ENCODE measurements at regions not wholly inside any gene's neighbourhood (a gene's known extent, or its start where the extent isn't known, plus 50 kb on each side); places are given as distances from the start of the nearest gene placed in this dataset.
"Not testable (repeated sequence)": the region's sequence is repeated elsewhere in the genome, so short reads cannot be mapped to it uniquely, and the experiment has no call there.

GRCh38 chr6:23797041-23797440 is 329.0 kb upstream of the NRSN1 start:
- Histone ChIP-seq H3K4me3 (ENCODE audit: low read depth, low read length, poor library complexity, severe bottlenecking) (no peak overlapping the region), H3K27me3 (ENCODE audit: insufficient read depth, low read length) (no peaks in the 10 kb centered on the region), H3K9me2 (ENCODE audit: low read depth, low read length) (no peaks in the 10 kb centered on the region), H3K79me2 (ENCODE audit: insufficient read depth, low read length) (no peaks in the 10 kb centered on the region), H3K4me2 (ENCODE audit: low read length) (no peak overlapping the region), H3K9me3 (ENCODE audit: low read length) (no peaks in the 10 kb centered on the region), H3K9ac (ENCODE audit: low read length) (no peak overlapping the region), H3K27ac (ENCODE audit: low read depth, low read length, poor library complexity, severe bottlenecking) (no peak overlapping the region), H3K36me3 (ENCODE audit: insufficient read depth, low read length) (no peaks in the 10 kb centered on the region), H3F3A (ENCODE audit: insufficient read depth, low read length) (no peaks in the 10 kb centered on the region), H4K20me1 (ENCODE audit: insufficient read depth, low read length) (no peaks in the 10 kb centered on the region), H2AFZ (ENCODE audit: low read length) (no peak overlapping the region), H3K4me1 (ENCODE audit: insufficient read depth, low read length, severe bottlenecking) (no peaks in the 10 kb centered on the region)
- TF ChIP-seq EZH2 (IDR thresholded peaks at IDR 0.05; ENCODE audit: borderline replicate concordance, low read length) = no peak
- TF ChIP-seq, protein P1, sequence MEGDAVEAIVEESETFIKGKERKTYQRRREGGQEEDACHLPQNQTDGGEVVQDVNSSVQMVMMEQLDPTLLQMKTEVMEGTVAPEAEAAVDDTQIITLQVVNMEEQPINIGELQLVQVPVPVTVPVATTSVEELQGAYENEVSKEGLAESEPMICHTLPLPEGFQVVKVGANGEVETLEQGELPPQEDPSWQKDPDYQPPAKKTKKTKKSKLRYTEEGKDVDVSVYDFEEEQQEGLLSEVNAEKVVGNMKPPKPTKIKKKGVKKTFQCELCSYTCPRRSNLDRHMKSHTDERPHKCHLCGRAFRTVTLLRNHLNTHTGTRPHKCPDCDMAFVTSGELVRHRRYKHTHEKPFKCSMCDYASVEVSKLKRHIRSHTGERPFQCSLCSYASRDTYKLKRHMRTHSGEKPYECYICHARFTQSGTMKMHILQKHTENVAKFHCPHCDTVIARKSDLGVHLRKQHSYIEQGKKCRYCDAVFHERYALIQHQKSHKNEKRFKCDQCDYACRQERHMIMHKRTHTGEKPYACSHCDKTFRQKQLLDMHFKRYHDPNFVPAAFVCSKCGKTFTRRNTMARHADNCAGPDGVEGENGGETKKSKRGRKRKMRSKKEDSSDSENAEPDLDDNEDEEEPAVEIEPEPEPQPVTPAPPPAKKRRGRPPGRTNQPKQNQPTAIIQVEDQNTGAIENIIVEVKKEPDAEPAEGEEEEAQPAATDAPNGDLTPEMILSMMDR (IDR thresholded peaks at IDR 0.05; ENCODE audit: low read length) = no peak

DNA sequence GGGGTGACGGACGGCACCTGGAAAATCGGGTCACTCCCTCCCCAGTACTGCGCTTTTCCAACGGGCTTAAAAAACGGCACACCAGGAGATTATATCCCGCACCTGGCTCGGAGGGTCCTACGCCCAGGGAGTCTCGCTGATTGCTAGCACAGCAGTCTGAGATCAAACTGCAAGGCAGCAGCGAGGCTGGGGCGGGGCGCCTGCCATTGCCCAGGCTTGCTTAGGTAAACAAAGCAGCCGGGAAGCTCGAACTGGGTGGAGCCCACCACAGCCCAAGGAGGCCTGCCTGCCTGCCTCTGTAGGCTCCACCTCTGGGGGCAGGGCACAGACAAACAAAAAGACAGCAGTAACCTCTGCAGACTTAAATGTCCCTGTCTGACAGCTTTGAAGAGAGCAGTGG is 321.7 kb upstream of the NRSN1 start:
- H3K4me3 ChIP-seq (ENCODE audit: low read depth, low read length, poor library complexity, severe bottlenecking); H3K79me2 ChIP-seq (ENCODE audit: insufficient read depth, low read length): not testable (repeated sequence)

DNA sequence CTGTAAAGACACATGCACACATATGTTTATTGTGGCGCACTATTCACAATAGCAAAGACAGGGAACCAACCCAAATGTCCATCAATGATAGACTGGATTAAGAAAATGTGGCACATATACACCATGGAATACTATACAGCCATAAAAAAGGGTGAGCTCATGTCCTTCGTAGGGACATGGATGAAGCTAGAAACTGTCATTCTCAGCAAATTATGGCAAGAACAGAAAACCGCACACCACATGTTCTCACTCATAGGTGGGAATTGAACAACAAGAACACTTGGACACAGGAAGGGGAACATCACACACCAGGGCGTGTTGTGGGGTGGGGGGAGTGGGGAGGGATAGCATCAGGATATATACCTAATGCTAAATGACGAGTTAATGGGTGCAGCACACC is 304.9 kb upstream of the NRSN1 start:
- H3K27ac ChIP-seq (ENCODE audit: low read depth, low read length, poor library complexity, severe bottlenecking); H3K36me3 ChIP-seq (ENCODE audit: insufficient read depth, low read length); H3K4me1 ChIP-seq (ENCODE audit: insufficient read depth, low read length, severe bottlenecking): not testable (repeated sequence)

More for the DNA sequence above, 321.7 kb upstream of the NRSN1 start:
- not testable (repeated sequence) for H3K4me2 ChIP-seq (ENCODE audit: low read length); H3K27me3 ChIP-seq (ENCODE audit: insufficient read depth, low read length); H3F3A ChIP-seq (ENCODE audit: insufficient read depth, low read length); H3K9ac ChIP-seq (ENCODE audit: low read length); H3K27ac ChIP-seq (ENCODE audit: low read depth, low read length, poor library complexity, severe bottlenecking); H2AFZ ChIP-seq (ENCODE audit: low read length); H3K9me3 ChIP-seq (ENCODE audit: low read length); H3K36me3 ChIP-seq (ENCODE audit: insufficient read depth, low read length); H3K9me2 ChIP-seq (ENCODE audit: low read depth, low read length); H4K20me1 ChIP-seq (ENCODE audit: insufficient read depth, low read length); H3K4me1 ChIP-seq (ENCODE audit: insufficient read depth, low read length, severe bottlenecking)

DNA sequence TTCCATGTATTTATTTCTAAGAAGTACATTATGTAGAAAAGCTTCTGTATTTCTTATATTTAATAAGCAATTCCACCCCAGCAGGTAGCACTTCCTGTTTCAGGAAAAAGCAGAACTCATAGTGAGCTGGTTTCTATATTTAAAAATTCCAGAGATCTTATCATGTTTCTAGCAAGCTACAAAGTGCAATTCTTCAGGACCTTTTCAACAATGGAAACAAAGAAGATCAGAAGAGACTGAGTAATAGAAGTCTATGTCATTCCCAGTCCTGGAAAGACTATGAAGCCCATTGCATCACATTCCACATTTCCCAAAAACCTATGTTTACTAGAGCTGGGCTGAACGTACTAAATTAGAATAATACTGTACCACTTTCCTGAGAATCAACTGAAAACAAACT is 302.6 kb upstream of the NRSN1 start:
- H3K36me3 ChIP-seq (ENCODE audit: insufficient read depth, low read length) = no peaks in the 10 kb centered on the region
- no peak for TF ChIP-seq EZH2 (IDR thresholded peaks at IDR 0.05; ENCODE audit: borderline replicate concordance, low read length)
- TF ChIP-seq, protein P1 (IDR thresholded peaks at IDR 0.05; ENCODE audit: low read length) = no peak
- H3K27ac ChIP-seq (ENCODE audit: low read depth, low read length, poor library complexity, severe bottlenecking) = no peak overlapping the region
- H3K79me2 ChIP-seq (ENCODE audit: insufficient read depth, low read length) = no peaks in the 10 kb centered on the region
- H3F3A ChIP-seq (ENCODE audit: insufficient read depth, low read length) = no peaks in the 10 kb centered on the region
- no peaks in the 10 kb centered on the region for H3K9me3 ChIP-seq (ENCODE audit: low read length)
- H3K4me1 ChIP-seq (ENCODE audit: insufficient read depth, low read length, severe bottlenecking) = no peaks in the 10 kb centered on the region
- no peaks in the 10 kb centered on the region for H3K27me3 ChIP-seq (ENCODE audit: insufficient read depth, low read length)
- H3K9ac ChIP-seq (ENCODE audit: low read length) = no peak overlapping the region
- no peaks in the 10 kb centered on the region for H4K20me1 ChIP-seq (ENCODE audit: insufficient read depth, low read length)
- no peaks in the 10 kb centered on the region for H3K9me2 ChIP-seq (ENCODE audit: low read depth, low read length)
- no peak overlapping the region for H2AFZ ChIP-seq (ENCODE audit: low read length)
- no peak overlapping the region for H3K4me3 ChIP-seq (ENCODE audit: low read depth, low read length, poor library complexity, severe bottlenecking)
- no peak overlapping the region for H3K4me2 ChIP-seq (ENCODE audit: low read length)

More for the DNA sequence above, 304.9 kb upstream of the NRSN1 start:
- not testable (repeated sequence) for H3K4me3 ChIP-seq (ENCODE audit: low read depth, low read length, poor library complexity, severe bottlenecking); H2AFZ ChIP-seq (ENCODE audit: low read length); H4K20me1 ChIP-seq (ENCODE audit: insufficient read depth, low read length); H3K79me2 ChIP-seq (ENCODE audit: insufficient read depth, low read length); H3K9me2 ChIP-seq (ENCODE audit: low read depth, low read length); H3K9ac ChIP-seq (ENCODE audit: low read length); H3F3A ChIP-seq (ENCODE audit: insufficient read depth, low read length); H3K4me2 ChIP-seq (ENCODE audit: low read length); H3K9me3 ChIP-seq (ENCODE audit: low read length); H3K27me3 ChIP-seq (ENCODE audit: insufficient read depth, low read length)

Measured in OCI-LY1 (cell line).